Activated B cell treated with CpG ODN at 0.5 μM for 24 hours (primary cell): ENCODE measurements at regions not wholly inside any gene's neighbourhood (a gene's known extent, or its start where the extent isn't known, plus 50 kb on each side); places are given as distances from the start of the nearest gene placed in this dataset.

Source experiments
- ATAC-seq: fragments of 200-7000 bp; cut with Tn5 transposase; one replicate; pipeline ENCODE4 v1.10.0; 2021; ENCODE audit warnings: low read depth, mild to moderate bottlenecking, moderate library complexity
- CTCF ChIA-PET: fragments of 350-600 bp; sonication (Branson Sonifier 250); formaldehyde crosslinking; loops from one replicate; lab custom pipeline; 2021; ENCODE audit warnings: antibody characterized with exemption; lab: Charles Lee
- POLR2A ChIA-PET: fragments of 350-600 bp; sonication (Branson Sonifier 250); formaldehyde crosslinking; loops from one replicate; lab custom pipeline; 2021; ENCODE audit warnings: antibody characterized with exemption; lab: Charles Lee
- DNase-seq: peaks from one replicate; pipeline ENCODE4 v3.0.0; 2022
- H3K27ac Mint-ChIP-seq: one replicate; pipeline ENCODE4 v1.8.0; 2020; ENCODE audit warnings: mixed read lengths
- H3K27me3 Mint-ChIP-seq: one replicate; pipeline ENCODE4 v1.8.0; 2021; ENCODE audit warnings: mixed read lengths
- H3K36me3 Mint-ChIP-seq: one replicate; pipeline ENCODE4 v1.8.0; 2021; ENCODE audit warnings: low read depth, mixed read lengths
- H3K4me1 Mint-ChIP-seq: one replicate; pipeline ENCODE4 v1.8.0; 2021; ENCODE audit warnings: mixed read lengths
- H3K4me3 Mint-ChIP-seq: one replicate; pipeline ENCODE4 v1.8.0; 2020; ENCODE audit warnings: mild to moderate bottlenecking, mixed read lengths
- H3K9me3 Mint-ChIP-seq: one replicate; pipeline ENCODE4 v1.8.0; 2020; ENCODE audit warnings: mixed read lengths
- CTCF ChIP-seq: fragments of 200-600 bp; IDR thresholded peaks from one replicate; pipeline ENCODE4 v1.8.0; 2022; ENCODE audit warnings: antibody characterized with exemption, mild to moderate bottlenecking
- intact Hi-C: fragments of 100-400 bp; cut with micrococcal nuclease; formaldehyde crosslinking; loops from one replicate; pipeline ENCODE4 v1.15.1; 2024

GRCh38 chr4:66963084-66963483, 582.2 kb downstream of the CENPC start:
- no peak for TF ChIP-seq CTCF
- Mint-ChIP-seq H3K36me3 (no peaks in the 10 kb centered on the region), H3K27ac (no peak overlapping the region), H3K4me3 (no peak overlapping the region), H3K4me1 (no peaks in the 10 kb centered on the region), H3K9me3 (no peaks in the 10 kb centered on the region), H3K27me3 (no peaks in the 10 kb centered on the region)
- intact Hi-C loops, result no loop called here
- ChIA-PET CTCF (no interaction called here), POLR2A (no interaction called here)
- no peak for ATAC-seq
- no peak for DNase-seq

DNA sequence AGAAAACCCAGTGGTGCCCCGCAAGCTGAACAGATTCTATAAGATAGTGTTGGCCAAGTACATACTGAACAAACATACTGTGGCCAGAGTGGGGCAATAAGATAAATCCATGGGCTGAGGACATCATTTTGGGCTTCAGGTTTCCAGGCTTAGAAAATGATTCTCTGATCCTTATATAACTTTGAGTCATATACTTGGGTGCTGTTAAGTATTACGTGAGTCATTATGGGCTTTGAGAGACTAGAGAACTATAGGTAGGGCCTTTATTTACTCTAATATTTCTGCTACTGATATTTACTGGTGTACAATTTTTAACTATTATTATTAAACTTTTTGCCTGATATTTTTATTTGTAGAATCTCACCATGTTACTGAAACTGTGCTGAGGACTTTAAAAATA, 586.1 kb downstream of the CENPC start:
- ATAC-seq (no peak), DNase-seq (no peak)
- Mint-ChIP-seq H3K36me3 (no peaks in the 10 kb centered on the region), H3K27ac (no peak overlapping the region), H3K4me1 (peaks cover 3% of the 10 kb centered on the region), H3K4me3 (no peak overlapping the region), H3K27me3 (no peaks in the 10 kb centered on the region), H3K9me3 (no peaks in the 10 kb centered on the region)
- no peak for TF ChIP-seq CTCF
- ChIA-PET CTCF (no interaction called here), POLR2A (no interaction called here)
- intact Hi-C loops, result no loop called here

- no peak overlapping the region for H3K4me3 Mint-ChIP-seq
- DNase-seq, result no peak
- ChIA-PET POLR2A (no interaction called here), CTCF (no interaction called here)
- no peak overlapping the region for H3K27ac Mint-ChIP-seq
- no peak for TF ChIP-seq CTCF
- intact Hi-C loops, result no loop called here
- H3K4me1 Mint-ChIP-seq, result peaks cover 10% of the 10 kb centered on the region
- H3K9me3 Mint-ChIP-seq, result no peaks in the 10 kb centered on the region
- H3K27me3 Mint-ChIP-seq, result no peaks in the 10 kb centered on the region
- ATAC-seq, result no peak
- no peaks in the 10 kb centered on the region for H3K36me3 Mint-ChIP-seq
These were observed 588.5 kb downstream of the CENPC start for GRCh38 chr4:66956852-66957251.

DNA sequence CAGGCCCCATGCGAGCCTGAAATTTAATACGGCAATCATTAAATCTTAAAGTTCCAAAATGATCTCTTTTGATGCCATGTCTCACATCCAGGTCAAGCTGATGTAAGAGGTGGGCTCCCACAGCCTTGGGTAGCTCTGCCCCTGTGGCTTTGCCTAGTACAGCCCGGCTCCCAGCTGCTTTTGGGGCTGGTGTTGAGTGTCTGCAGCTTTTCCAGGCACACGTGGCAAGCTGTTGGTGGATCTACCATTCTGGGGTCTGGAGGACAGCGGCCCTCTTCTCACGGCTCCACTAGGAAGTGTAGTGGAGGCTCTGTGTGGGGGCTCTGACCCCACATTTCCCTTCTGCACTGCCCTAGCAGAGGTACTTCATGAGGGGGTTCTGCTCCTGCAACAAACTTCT, 588.9 kb downstream of the CENPC start:
- H3K4me1 Mint-ChIP-seq, result peaks cover 11% of the 10 kb centered on the region
- no peaks in the 10 kb centered on the region for H3K36me3 Mint-ChIP-seq
- H3K9me3 Mint-ChIP-seq, result no peaks in the 10 kb centered on the region
- no peak for ATAC-seq
- no peak overlapping the region for H3K4me3 Mint-ChIP-seq
- CTCF ChIA-PET, result no interaction called here
- intact Hi-C loops, result no loop called here
- no peak for TF ChIP-seq CTCF
- H3K27me3 Mint-ChIP-seq, result no peaks in the 10 kb centered on the region
- POLR2A ChIA-PET, result no interaction called here
- DNase-seq, result no peak
- H3K27ac Mint-ChIP-seq, result no peak overlapping the region

DNA sequence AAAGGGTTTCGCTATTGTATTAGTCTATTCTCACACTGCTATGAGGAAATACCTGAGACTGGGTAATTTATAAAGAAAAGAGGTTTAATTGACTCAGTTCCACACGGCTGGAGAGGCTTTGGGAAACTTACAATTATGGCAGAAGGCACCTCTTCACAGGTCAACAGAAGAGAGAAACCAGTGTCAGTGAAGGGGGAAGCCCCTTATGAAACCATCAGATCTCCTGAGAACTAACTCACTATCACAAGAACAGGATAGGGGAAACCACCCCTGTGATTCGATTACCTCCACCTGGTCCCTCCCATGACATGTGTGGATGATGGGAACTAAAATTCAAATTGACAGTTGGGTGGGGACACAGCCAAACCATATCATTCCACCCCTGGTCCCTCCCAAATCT, 589.5 kb downstream of the CENPC start:
- ChIA-PET CTCF (no interaction called here), POLR2A (no interaction called here)
- Mint-ChIP-seq H3K4me3 (no peak overlapping the region), H3K27me3 (no peaks in the 10 kb centered on the region), H3K4me1 (peaks cover 11% of the 10 kb centered on the region), H3K27ac (no peak overlapping the region), H3K9me3 (no peaks in the 10 kb centered on the region), H3K36me3 (no peaks in the 10 kb centered on the region)
- intact Hi-C loops, result no loop called here
- DNase-seq (no peak), ATAC-seq (no peak)
- no peak for TF ChIP-seq CTCF
